SK-N-SH (cell line): ENCODE measurements at regions not wholly inside any gene's neighbourhood (a gene's known extent, or its start where the extent isn't known, plus 50 kb on each side); places are given as distances from the start of the nearest gene placed in this dataset.

Source experiments
- CTCF ChIA-PET: fragments of 300-600, 350-600 bp; formaldehyde crosslinking; extraction: SDS; loops from one replicate; lab custom pipeline; 2021; lab: Yijun Ruan, JAX
- POLR2A ChIA-PET: fragments of 350-600 bp; sonication (Branson Sonifier 250); formaldehyde crosslinking; extraction: SDS; loops from one replicate; lab custom pipeline; 2020; ENCODE audit warnings: antibody characterized with exemption, inconsistent platforms; lab: Yijun Ruan, JAX
- DNase-seq: peaks from one replicate; pipeline ENCODE4 v3.0.0; 2012
- H2AFZ ChIP-seq: fragments of 200-600 bp; sonication (generic); 2 replicates; pipeline ENCODE4 v1.8.1; 2016; ENCODE audit warnings: antibody characterized with exemption, mild to moderate bottlenecking, low read depth
- H3F3A ChIP-seq: fragments of 200-600 bp; sonication (generic); replicated peaks from 2 replicates; pipeline ENCODE3; 2016; ENCODE audit warnings: antibody characterized with exemption, mild to moderate bottlenecking; ENCODE audit not compliant: insufficient read depth
- H3K27ac ChIP-seq, 2 experiments: fragments of 200-500 bp in 1 of 2; fragments of 200-600 bp in 1 of 2; sonication (Bioruptor generic) in 1 of 2; sonication (generic), shearing (Covaris generic) in 1 of 2; 2 replicates each; pipeline versions ENCODE4 v1.5.1 to v1.6.1; 2014 to 2016; ENCODE audit warnings: low read depth in 2 of 2, inconsistent platforms in 1 of 2, low read length in 1 of 2, mild to moderate bottlenecking in 1 of 2, mixed read lengths in 1 of 2
- H3K27me3 ChIP-seq: fragments of 200-600 bp; sonication (generic), shearing (Covaris generic); 2 replicates; pipeline ENCODE4 v1.6.1; 2016; ENCODE audit warnings: mixed run types; ENCODE audit not compliant: insufficient read depth
- H3K36me3 ChIP-seq, 2 experiments: fragments of 200-500 bp in 1 of 2; fragments of 200-600 bp in 1 of 2; sonication (Bioruptor generic) in 1 of 2; sonication (generic) in 1 of 2; replicated peaks in 1 of 2; 2 replicates each; pipeline versions ENCODE3 to v1.5.1; 2014 to 2016; ENCODE audit warnings: low read length in 1 of 2, mild to moderate bottlenecking in 1 of 2; ENCODE audit not compliant: insufficient read depth in 2 of 2, control insufficient read depth in 1 of 2
- H3K4me1 ChIP-seq, 2 experiments: fragments of 200-500 bp in 1 of 2; fragments of 200-600 bp in 1 of 2; sonication (Bioruptor generic) in 1 of 2; sonication (generic), shearing (Covaris generic) in 1 of 2; 2 replicates each; pipeline versions ENCODE4 v1.5.1 to v1.6.1; 2014 to 2016; ENCODE audit warnings: low read depth in 1 of 2, low read length in 1 of 2, mixed run types in 1 of 2; ENCODE audit not compliant: insufficient read depth in 2 of 2, control insufficient read depth in 1 of 2
- H3K4me2 ChIP-seq: fragments of 200-600 bp; sonication (generic), shearing (Covaris generic); 2 replicates; pipeline ENCODE4 v1.6.1; 2017; ENCODE audit warnings: mixed run types
- H3K4me3 ChIP-seq, 2 experiments: fragments of 200-500 bp in 1 of 2; fragments of 200-600 bp in 1 of 2; sonication (Bioruptor generic) in 1 of 2; sonication (generic), shearing (Covaris generic) in 1 of 2; 2 replicates each; pipeline versions ENCODE4 v1.5.1 to v1.8.1; 2014 to 2016; ENCODE audit warnings: low read depth in 2 of 2, inconsistent platforms in 1 of 2, low read length in 1 of 2, mild to moderate bottlenecking in 1 of 2, mixed read lengths in 1 of 2, moderate library complexity in 1 of 2
- H3K79me2 ChIP-seq: fragments of 200-600 bp; sonication (generic); 2 replicates; pipeline ENCODE4 v1.8.1; 2017; ENCODE audit warnings: mild to moderate bottlenecking; ENCODE audit not compliant: insufficient read depth
- H3K9ac ChIP-seq: fragments of 200-600 bp; sonication (generic); 2 replicates; pipeline ENCODE4 v1.6.1; 2017; ENCODE audit warnings: mixed run types
- H3K9me2 ChIP-seq: fragments of 200-600 bp; sonication (generic); 2 replicates; pipeline ENCODE4 v1.6.1; 2017; ENCODE audit warnings: mixed run types
- H3K9me3 ChIP-seq: fragments of 200-600 bp; sonication (generic); 2 replicates; pipeline ENCODE4 v1.6.1; 2017; ENCODE audit warnings: mixed run types, mild to moderate bottlenecking, moderate library complexity
- H4K20me1 ChIP-seq: fragments of 200-600 bp; sonication (generic); 2 replicates; pipeline ENCODE4 v1.6.1; 2017; ENCODE audit warnings: mild to moderate bottlenecking, mixed run types; ENCODE audit not compliant: insufficient read depth
- CHD2 ChIP-seq: fragments of 150-350 bp; IDR thresholded peaks from 2 replicates; pipeline ENCODE4 v1.6.1; 2018; ENCODE audit warnings: low read length; ENCODE audit not compliant: partially characterized antibody
- CTCF ChIP-seq: fragments of 200-600 bp; sonication (generic); IDR thresholded peaks from 2 replicates; pipeline ENCODE4 v1.6.1; 2017; ENCODE audit warnings: antibody characterized with exemption, mild to moderate bottlenecking, moderate library complexity
- FOSL2 ChIP-seq: IDR thresholded peaks from 2 replicates; pipeline ENCODE4 v1.4.0; 2012; ENCODE audit warnings: low read depth, mild to moderate bottlenecking, moderate library complexity, borderline replicate concordance
- GABPA ChIP-seq: IDR thresholded peaks from 2 replicates; pipeline ENCODE4 v1.4.0; 2012; ENCODE audit warnings: low read depth, mild to moderate bottlenecking
- GATA2 ChIP-seq: sonication (generic); formaldehyde crosslinking; IDR thresholded peaks from 2 replicates; pipeline ENCODE4 v1.5.0; 2020; ENCODE audit warnings: mild to moderate bottlenecking, missing genetic modification reagents
- JUND ChIP-seq: IDR thresholded peaks from 2 replicates; pipeline ENCODE4 v1.4.0; 2012
- MXI1 ChIP-seq: IDR thresholded peaks from 2 replicates; pipeline ENCODE4 v1.6.1; 2012; ENCODE audit warnings: mild to moderate bottlenecking, low read depth, low read length, improper control_type of control experiment
- NFIC ChIP-seq: IDR thresholded peaks from 2 replicates; pipeline ENCODE4 v1.4.0; 2012; ENCODE audit warnings: borderline replicate concordance
- POLR2AphosphoS5 ChIP-seq: IDR thresholded peaks from 2 replicates; pipeline ENCODE4 v1.6.1; 2012; ENCODE audit warnings: low read depth, low read length
- RAD21 ChIP-seq: IDR thresholded peaks from 2 replicates; pipeline ENCODE4 v1.6.1; 2012; ENCODE audit warnings: mild to moderate bottlenecking, low read length
- RFX5 ChIP-seq: IDR thresholded peaks from 2 replicates; pipeline ENCODE4 v1.6.1; 2012; ENCODE audit warnings: mild to moderate bottlenecking, improper control_type of control experiment, low read length
- RXRA ChIP-seq: IDR thresholded peaks from 2 replicates; pipeline ENCODE4 v1.4.0; 2012; ENCODE audit warnings: low read depth, mild to moderate bottlenecking, borderline replicate concordance
- TAF1 ChIP-seq: IDR thresholded peaks from 2 replicates; pipeline ENCODE4 v1.6.1; 2012; ENCODE audit warnings: low read depth, mild to moderate bottlenecking, low read length, moderate library complexity, borderline replicate concordance
- TEAD4 ChIP-seq: IDR thresholded peaks from 2 replicates; pipeline ENCODE4 v1.4.0; 2012; ENCODE audit warnings: mild to moderate bottlenecking, borderline replicate concordance; ENCODE audit not compliant: insufficient read depth
- ZBTB33 ChIP-seq: IDR thresholded peaks from 2 replicates; pipeline ENCODE4 v1.4.0; 2012; ENCODE audit warnings: low read depth, borderline replicate concordance
- WGBS: methylation state at CpG from one replicate; pipeline ENCODE4 v1.1.6; 2017; ENCODE audit warnings: low lambda C conversion rate; 5-methylcytosine and 5-hydroxymethylcytosine counted together

GRCh38 chr6:81886157-81886556 is 133.7 kb upstream of the TENT5A start (continued):
- TF ChIP-seq POLR2AphosphoS5: no peak

- Histone ChIP-seq H3K27me3 (no peaks in the 10 kb centered on the region), H3K9me3 (no peaks in the 10 kb centered on the region), H3K27ac (no peak overlapping the region), H2AFZ (no peak overlapping the region), H4K20me1 (no peaks in the 10 kb centered on the region), H3K4me1 (no peaks in the 10 kb centered on the region; a peak in 1 of 4 replicates), H3K9me2 (no peaks in the 10 kb centered on the region), H3K4me2 (no peak overlapping the region), H3K9ac (no peak overlapping the region), H3F3A (no peaks in the 10 kb centered on the region), H3K36me3 (no peaks in the 10 kb centered on the region), H3K79me2 (no peaks in the 10 kb centered on the region), H3K4me3 (no peak overlapping the region)
- DNase-seq: no peak
- POLR2A ChIA-PET: no interaction called here
- WGBS: 72% methylated on average over 4 of the region's 4 CpGs
- CTCF ChIA-PET: no interaction called here
- TF ChIP-seq NFIC: no peak
- no peak for TF ChIP-seq CHD2
- TF ChIP-seq POLR2AphosphoS5: no peak
- TF ChIP-seq TAF1: no peak
- TF ChIP-seq CTCF: no peak
- TF ChIP-seq MXI1: no peak
- TF ChIP-seq RFX5: no peak
- TF ChIP-seq, all 33 proteins: peak for 0
Observed at GRCh38 chr6:81881660-81882059, 129.2 kb upstream of the TENT5A start.

GRCh38 chr6:81878479-81878878 is 126.0 kb upstream of the TENT5A start:
- no peak overlapping the region for H3K9ac ChIP-seq
- no peak overlapping the region for H3K4me3 ChIP-seq
- H4K20me1 ChIP-seq: no peaks in the 10 kb centered on the region
- H3K36me3 ChIP-seq: no peaks in the 10 kb centered on the region
- H3K27me3 ChIP-seq: no peaks in the 10 kb centered on the region
- CTCF ChIA-PET: no interaction called here
- H3K4me1 ChIP-seq: no peaks in the 10 kb centered on the region; a peak in 1 of 4 replicates
- no peaks in the 10 kb centered on the region for H3F3A ChIP-seq
- no peak for DNase-seq
- H3K4me2 ChIP-seq: no peak overlapping the region
- TF ChIP-seq JUND: no peak
- TF ChIP-seq ZBTB33: no peak
- no peak for TF ChIP-seq GATA2 (CRISPR knock-in tag)
- TF ChIP-seq GABPA: no peak
- no peak for TF ChIP-seq TAF1
- no peak for TF ChIP-seq RAD21
- no peak for TF ChIP-seq FOSL2
- TF ChIP-seq RXRA: no peak
- no peak for TF ChIP-seq NFIC
- no peak for TF ChIP-seq TEAD4
- no peaks in the 10 kb centered on the region for H3K9me2 ChIP-seq
- H3K79me2 ChIP-seq: no peaks in the 10 kb centered on the region
- no peaks in the 10 kb centered on the region; the same call in 1 of the 2 replicates for H3K9me3 ChIP-seq
- H2AFZ ChIP-seq: no peak overlapping the region
- POLR2A ChIA-PET: no interaction called here
- H3K27ac ChIP-seq: no peak overlapping the region
